NCI-H510A (cell line): ENCODE measurements at regions not wholly inside any gene's neighbourhood (a gene's known extent, or its start where the extent isn't known, plus 50 kb on each side); places are given as distances from the start of the nearest gene placed in this dataset.

Source experiments
- DNase-seq: peaks from one replicate; lab custom pipeline; 2025; lab: John Stamatoyannopoulos, UW

DNA sequence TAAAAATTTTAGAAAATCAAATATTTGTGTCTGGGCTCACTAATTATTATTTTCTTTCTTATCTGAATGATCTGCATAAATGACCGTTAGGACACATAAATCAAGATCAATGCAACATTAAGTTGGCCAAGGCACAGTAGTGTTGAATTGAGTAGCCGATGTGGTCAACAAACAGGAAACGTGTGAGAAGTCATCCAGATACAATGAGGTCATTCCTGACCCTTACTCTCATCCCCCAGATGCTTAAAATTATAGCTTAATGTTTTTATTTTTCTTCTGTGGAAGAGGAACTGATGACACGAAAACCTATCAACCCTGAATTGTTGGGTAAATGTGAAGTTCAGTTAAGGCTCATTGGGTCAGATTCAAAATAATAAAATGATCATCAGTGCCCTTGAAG is 222.9 kb downstream of the RFC3 start:
- no peak for DNase-seq

DNA sequence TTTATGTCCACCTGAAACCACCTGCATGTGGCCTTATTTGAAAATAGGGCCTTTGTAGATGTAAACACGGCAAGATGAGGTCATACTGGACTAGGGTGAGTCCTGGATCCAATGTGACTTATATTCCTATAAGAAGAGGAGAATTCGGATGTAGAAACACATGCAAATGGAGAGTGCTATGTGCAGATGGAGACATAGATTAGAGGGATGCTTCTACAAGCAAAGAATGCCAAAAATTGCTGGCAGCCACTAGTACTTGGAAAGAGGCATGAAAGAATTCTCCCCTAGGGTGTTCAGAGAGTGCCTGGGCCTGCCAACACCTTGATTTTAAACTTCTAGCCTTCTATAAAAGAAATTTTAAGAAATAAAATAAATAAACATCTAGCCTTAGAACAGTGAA is 226.1 kb downstream of the RFC3 start:
- no peak for DNase-seq

DNA sequence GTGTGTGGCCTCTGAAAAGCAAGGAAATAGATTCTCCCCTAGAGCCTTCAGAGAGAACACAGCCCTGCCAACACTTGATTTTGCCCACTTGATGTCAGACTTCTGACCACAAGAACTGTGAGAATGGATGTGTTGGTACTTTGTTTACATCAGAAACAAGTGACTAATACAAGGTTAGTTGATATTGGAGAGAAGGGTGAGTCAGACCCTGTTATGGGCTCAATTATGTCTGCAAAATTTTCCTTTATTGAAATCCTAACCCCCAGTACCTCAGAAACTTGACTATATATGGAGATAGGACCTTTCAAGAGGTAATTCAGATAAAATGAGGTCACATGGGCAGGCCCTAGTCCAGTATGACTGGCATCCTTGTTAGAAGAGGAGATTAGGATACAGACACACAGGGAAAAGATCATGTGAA is 226.7 kb downstream of the RFC3 start:
- no peak for DNase-seq

DNA sequence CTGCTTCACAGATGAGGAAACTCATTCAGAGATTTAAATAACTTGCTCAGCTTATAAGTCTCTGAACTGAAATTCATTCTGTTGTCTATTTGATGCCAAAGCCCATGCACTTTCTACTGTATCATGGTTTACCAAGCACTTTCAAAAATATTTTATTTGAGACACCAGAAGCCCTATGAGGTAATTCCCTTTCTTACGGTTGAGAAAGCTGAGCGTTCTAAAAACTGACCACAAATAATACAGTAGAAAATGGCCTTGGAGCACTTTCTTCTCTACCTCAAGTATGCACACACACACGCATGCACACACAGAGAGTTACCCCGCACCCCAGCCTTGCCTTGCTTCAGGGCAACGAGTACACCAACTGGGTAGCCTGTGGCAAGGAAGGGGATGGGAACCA is 228.5 kb downstream of the RFC3 start:
- DNase-seq = no peak

DNA sequence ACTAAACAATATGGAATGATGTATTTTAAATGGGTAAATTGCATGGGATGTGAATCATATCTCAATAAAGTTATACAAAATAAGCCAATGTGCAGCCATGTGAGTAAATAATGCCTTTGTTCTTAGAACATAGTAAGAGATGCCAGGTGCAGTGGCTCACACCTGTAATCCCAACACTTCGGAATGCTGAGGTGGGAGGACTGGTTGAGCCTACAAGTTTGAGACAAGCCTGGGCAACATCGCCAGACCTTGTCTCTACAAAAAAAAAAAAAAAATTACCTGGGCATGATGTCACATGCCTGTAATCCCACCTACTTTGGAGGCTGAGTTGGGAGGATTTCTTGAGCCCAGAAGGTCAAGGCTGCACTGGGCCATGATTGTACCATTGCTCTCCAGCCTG is 230.7 kb downstream of the RFC3 start:
- DNase-seq = no peak

DNA sequence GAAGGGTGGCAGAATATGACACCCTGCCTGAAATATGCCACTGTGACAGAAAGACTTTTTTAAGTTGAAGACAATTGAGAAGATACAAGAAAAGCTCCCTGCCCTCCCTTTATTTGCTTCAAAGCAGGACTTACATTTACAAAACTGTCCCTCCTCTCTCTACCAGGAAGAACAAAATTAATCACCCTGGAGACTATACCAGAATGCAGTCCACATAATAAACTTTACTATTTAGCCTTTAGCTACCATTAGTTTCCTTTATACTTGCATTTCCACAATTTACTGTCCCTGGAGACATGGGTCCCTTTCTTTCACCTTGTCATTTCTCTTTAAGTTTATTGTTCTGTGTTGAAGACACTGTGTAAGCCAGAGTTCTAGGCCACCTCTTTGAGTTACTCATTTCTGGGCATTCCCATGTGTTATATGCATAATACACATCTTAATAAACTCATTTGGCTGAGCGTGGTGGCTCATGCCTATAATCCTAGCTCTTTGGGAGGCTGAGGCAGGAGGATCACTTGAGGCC is 238.8 kb downstream of the RFC3 start:
- DNase-seq = no peak

DNA sequence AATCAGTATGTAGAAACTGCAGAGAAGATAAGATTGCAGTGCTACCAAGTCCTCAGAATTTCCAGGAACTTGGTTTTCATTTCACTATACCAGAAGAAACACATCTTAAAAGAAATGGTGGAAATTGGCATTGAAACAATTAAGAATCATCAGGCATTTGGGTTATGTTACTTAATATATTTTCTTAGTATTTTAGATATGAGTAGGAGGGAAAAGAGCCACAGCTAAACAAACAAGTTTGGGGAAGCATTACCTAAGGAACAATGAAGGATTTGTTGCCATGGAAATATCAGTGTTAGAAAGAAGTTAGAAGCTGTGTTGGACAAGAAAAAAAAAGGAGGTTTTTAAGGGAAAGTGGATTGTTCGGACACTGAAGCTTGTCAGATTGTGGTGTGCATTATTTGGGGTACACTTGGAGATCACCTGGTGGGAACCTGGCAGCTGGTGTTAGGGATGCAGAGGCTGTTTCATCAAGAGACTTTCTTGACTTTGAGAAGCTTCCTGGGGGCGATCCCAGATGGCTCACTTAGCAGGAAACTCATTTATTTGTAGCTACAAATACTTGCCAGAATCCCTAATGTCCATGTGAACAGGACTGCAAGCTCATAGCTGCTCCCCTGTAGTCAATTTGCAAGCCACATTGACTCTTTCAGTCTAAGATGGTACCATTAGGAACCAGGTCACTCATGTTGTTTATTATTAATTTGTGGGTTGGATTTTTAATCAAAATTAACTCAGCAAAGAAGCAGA is 246.7 kb downstream of the RFC3 start:
- DNase-seq = no peak

DNA sequence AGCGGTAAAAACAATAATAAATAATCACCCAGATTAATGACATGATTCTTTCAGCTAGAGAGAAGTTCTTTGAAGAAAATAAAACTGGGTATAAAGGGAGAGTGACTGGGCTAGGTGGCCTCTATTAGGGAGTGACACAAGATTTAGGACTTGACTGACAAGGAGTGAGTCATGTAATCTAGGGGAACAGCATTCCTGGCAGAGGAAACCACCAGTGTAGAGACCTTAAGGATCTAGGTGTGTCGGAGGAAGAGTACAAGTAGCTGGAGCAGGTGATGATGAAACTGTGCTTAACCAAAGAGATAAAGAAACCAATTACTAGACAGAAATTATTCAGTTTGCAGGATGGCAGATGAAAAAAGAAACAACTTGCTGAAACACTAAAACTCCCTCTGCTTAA is 248.0 kb downstream of the RFC3 start:
- no peak for DNase-seq

DNA sequence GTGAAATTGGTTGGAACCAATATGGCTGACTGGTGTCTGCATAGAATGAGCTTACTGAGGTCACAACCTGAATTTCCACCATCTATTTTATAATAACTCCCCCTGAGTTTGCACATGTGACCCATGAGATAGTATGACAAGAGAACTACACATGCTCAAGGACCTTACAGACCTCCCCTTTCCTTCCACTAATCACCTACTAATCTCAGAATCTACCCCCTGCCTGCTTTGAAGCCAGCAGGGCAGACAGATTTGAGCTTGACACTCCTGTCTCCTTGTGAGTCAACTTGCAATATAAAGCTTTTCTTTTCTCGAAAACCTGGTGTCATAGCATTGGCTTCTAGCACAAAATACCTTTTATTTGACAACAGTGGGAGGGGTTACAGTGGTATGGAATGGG is 248.4 kb downstream of the RFC3 start:
- DNase-seq = no peak

DNA sequence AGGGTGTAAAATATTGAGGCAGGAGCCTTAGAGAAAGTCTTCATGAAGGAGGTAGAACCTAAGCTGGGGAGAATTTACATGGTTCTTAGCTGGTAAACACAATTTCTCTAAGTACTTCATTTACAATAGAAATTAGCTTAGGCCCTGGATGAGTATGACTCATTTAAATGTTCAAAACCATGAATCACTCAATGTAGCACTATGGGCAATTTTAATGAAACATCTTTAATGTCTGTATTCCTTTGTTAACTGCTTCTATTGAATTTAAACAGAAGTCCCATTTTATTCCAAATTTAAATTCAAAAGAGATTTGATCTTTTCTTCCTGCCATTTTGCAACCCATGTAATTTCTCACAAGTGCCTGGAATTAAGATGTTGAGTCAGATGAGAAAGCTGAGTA is 252.1 kb downstream of the RFC3 start:
- no peak for DNase-seq

DNA sequence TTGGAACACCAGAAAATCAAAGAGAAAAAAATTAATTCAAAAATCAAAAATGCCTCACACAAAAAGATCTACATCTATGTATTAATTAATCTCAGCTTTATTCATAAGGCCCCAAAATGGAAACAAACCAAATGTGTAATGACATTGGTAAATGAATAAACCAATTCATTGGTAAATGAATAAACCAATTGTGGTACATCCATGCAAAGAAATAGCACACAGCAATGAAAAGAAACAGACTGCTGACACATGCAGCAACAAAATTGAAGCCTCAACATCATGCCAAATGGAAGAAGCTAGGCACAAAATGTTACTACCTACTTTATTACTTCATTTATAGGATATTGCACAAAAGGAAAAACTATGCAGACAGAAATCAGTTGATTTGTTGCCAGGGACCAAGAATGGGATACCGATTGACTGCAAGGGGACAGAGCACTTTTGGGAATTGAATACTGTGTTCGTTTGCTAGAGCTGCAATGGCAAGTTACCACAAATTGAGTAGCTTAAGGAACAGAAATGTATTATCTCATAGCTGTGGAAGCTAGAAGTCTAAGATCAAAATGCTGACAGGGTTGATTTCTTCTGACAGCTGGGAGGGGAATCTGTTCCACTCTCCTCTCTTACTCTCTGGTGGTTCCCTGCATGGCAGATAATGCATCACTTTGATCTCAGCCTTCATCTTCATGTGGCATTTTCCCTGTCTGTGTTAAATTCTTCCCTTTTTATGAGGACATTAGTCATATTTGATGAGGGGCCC is 252.8 kb downstream of the RFC3 start:
- DNase-seq = no peak

DNA sequence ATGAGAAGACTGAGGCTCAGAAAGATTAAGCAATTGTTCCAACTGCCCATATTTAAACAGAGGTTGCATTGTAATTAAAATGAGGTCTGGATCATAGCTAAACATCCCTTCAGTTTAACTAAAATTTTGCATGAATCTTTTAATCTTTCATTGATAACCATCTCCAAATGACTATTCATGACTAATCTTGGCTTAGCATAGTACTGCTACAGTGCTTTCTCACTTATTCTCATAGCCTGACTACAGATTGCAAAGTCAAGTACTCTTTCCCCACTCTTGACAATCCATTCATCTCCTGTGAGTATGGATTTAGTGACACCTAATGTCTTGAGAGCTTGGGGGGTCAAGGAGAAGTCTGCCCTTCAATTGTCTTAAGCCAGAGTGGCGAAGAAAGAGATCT is 258.4 kb downstream of the RFC3 start:
- no peak for DNase-seq

DNA sequence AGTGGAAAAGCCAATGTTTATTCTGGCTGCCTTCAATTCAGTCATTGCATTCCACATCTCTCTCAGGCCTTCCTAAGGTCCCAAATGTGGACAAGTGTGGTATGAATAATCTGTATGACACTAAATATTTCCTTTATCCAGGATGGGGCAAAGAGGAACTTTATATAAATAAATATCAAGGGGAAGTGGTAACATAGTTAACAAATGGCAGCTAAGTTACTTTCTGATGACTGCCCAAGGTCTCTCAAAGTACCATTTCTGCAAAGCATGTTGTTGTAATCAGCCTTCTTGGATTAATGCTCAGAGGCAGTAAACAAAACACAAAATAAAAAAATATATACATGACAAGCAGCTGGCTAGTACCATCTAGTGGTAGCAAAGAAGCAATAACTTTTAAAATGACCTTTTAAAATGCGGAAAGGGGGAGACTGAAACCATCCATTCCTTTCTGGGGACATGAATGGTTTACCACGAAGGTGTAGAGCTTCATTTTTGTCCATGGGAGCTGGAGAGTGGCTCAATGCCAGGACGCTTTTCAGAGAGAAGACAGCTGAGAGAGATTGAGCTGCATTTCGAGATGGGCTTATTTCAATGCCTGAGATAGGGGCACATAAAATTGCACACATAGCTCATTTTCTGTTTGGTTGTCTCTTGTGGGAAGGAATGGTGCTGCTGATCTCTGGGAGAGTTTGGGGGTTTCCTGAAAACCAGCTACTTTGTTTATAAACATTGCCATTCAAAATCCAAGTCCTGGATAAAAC is 259.2 kb downstream of the RFC3 start:
- no peak for DNase-seq

DNA sequence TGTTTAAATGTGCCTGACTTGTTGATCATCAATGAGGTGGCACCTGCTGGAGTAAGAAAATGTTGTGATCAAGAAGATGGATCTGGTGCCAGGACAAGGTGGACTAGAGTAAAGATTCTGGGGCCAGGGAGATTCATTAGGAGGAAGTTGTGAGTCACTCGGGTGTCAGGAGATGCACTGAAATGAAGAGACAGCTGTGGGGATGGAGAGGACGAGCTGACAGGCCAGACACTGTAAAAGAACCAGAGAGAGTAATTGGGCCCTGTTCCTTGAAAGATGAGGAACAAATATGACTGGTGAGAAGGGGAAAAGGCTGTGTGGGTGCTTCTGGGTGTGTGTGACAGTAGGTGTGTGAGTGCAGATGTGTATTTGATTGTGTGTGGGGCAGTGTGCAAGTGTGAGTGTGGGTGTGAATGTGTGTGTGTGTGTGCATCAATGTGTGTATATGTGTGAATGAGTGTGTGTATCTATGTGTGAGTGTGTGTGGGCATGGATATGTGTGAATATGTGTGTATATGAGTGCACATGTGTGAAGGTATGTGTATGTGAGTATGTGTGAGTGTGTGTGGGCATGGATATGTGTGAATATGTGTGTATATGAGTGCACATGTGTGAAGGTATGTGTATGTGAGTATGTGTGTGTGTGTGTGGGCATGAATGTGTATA is 260.5 kb downstream of the RFC3 start:
- DNase-seq = no peak

DNA sequence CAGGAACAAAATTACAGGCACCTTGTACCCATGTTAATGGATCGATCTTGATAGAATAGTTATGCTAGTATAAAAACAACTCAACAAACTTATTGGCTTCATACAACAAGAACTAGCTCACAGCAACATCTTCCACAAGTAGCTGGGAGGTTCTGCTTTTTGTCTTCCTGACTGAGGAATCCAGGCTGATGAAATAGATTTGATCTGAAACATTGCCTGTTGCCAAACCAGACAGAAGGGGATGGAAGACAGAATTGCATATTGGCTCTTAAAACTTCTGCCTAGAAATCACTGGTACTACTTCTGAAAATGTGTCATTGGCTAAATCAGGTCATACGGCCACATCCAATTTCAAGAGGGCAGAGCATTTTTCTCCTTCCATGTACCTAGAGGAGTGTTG is 267.3 kb downstream of the RFC3 start:
- no peak for DNase-seq

DNA sequence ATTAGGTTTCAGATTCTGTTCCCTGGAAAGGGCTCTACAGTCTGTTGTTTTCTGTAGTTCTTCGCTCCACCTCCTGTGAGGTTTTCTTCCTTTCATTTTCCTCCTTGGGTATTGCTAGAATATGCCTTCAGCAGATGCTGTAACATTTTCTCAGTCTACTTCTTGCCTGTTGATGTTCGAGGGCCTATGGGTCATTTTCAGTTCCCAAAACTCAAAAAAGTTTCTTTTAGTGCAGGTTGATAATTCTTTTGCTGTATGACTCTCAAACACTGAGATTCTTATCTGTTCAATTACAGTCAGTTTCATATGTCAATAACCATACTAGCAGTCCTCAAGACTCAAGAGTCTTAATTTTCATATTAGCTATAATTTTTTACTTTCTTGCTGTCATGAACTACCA is 268.3 kb downstream of the RFC3 start:
- no peak for DNase-seq

DNA sequence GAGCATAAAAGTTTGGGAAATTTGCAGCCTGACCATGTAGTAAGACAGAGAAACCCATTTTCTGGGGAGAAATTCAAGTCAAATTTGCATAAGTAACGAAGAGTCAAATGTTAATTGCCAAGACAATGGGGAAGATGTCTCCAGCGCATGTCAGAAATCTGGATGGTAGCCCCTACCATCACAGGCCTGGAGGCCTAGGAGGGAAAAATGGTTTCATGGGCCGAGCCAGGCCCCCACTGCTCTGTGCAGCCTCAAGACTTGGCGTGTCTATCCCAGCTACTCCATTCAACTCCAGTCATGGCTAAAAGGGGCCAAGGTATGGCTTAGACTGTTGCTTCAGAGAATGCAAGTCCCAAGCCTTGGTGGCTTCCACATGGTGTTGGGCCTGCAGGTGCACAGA is 269.8 kb downstream of the RFC3 start:
- no peak for DNase-seq

DNA sequence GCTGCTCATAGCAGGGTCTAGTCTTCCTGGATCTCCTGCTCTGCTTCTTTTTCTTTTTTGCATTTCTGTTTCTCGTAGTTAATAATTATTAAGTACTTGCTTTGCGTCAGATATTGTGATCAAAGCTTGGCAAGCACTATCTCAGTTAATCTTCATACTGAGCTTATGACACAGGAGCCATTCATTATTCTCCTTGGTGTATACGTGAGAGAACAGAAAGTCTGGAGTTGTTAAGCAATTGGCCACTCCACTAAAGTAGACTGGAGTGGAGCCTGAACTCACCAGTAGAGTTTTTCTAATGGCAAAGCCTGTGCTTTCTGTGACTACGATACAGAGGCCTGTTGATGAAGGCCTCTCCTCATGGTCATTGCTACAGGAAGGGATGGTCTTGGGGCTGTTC is 285.9 kb downstream of the RFC3 start:
- no peak for DNase-seq

DNA sequence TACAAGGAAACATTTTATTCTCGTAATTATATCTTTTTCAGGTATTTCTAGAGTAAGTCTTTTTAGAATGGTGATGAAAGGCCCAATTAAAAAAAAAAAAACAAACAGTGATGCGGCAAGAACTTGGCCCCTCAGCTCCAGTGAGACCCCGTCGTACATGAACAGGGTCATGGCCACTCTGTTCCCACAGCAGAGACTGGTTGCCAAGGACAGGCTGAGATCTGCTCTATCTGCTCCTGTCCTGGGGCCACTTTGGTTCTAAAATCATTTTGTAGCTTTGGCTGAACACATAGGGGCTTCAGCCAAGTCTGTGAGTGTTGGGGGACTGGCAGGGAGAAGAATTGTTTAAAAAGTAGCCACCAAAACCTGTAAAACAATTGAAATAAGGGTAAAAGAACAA is 286.9 kb downstream of the RFC3 start:
- DNase-seq = no peak

DNA sequence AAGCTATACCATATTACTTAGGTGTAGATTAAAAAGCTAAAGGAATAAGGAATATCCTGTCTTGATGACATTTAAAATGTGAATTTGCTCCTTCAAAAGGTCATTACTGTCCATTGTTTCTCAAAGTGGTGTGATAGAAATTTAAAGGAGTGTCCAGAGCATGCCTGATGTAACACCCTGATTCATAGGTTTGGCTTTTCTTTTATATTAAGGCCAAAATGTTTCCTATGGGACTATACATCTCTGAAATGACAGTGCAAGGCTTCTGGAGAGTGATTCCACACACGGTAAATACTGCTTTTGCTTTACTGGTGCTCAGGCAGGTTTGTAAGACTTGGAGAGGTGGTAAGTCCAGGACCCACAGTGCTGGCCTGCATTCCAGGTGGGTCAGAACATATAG is 289.9 kb downstream of the RFC3 start:
- DNase-seq = no peak

DNA sequence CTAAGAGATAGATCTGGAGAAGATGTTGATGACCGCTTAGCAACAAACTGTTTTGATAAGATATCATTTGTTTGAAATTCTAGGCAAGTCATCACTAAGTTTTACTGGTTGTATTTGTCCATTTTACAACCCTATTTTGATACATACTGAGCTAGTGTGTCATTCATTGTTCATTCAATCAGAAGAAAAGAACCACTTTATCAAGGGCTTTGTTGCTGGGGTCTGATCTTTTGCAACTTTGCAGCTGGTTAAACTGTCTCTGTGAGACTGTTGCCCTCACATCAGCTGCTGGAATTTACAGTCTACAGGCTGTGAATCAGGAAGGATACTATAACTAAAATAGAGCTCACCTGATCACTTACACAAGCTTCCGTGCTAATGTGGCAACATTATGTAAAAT is 290.5 kb downstream of the RFC3 start:
- DNase-seq = no peak

DNA sequence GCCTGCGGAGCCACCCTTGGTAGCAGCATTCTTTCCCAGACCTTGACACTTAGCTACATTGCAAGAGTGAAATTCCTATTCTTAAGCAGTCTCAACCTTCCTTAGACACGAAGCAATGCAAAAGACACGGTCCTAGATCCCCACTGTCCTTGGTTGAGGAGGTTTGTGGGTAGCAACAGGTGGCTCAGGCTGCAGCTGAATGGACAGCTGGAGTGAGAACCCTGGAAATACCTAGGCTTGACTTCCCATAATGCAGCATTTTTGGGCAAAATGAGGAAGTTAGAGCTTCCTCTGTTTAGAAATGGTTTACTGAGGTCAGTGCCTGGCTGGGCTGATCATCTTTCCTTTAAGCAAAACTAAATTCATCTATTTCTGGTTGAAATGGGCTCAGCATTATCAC is 296.6 kb downstream of the RFC3 start:
- no peak for DNase-seq
